ENCODE measurements at regions not wholly inside any gene's neighbourhood (a gene's known extent, or its start where the extent isn't known, plus 50 kb on each side); places are given as distances from the start of the nearest gene placed in this dataset.

GRCh38 chr2:139737659-139738058 lies 957.5 kb upstream of the NXPH2 start:
- H3K9me3 Mint-ChIP-seq (ENCODE audit: low read depth): no peaks in the 10 kb centered on the region
- no peaks in the 10 kb centered on the region for H3K36me3 Mint-ChIP-seq (ENCODE audit: insufficient read depth)
- TF ChIP-seq CTCF (IDR thresholded peaks at IDR 0.05; ENCODE audit: unreplicated experiment): no peak
- H3K27me3 Mint-ChIP-seq: no peaks in the 10 kb centered on the region
- no peaks in the 10 kb centered on the region for H3K4me1 Mint-ChIP-seq (ENCODE audit: low read depth)
- DNase-seq (ENCODE audit: low spot score, unreplicated experiment): no peak
- no peak overlapping the region for H3K27ac Mint-ChIP-seq
- no peak overlapping the region for H3K4me3 Mint-ChIP-seq (ENCODE audit: low read depth)

- no peak overlapping the region for H3K27ac Mint-ChIP-seq
- no peaks in the 10 kb centered on the region for H3K36me3 Mint-ChIP-seq (ENCODE audit: insufficient read depth)
- H3K27me3 Mint-ChIP-seq: no peaks in the 10 kb centered on the region
- H3K4me3 Mint-ChIP-seq (ENCODE audit: low read depth): no peak overlapping the region
- H3K4me1 Mint-ChIP-seq (ENCODE audit: low read depth): peaks cover 6% of the 10 kb centered on the region
- DNase-seq (ENCODE audit: low spot score, unreplicated experiment): no peak
- no peak for TF ChIP-seq CTCF (IDR thresholded peaks at IDR 0.05; ENCODE audit: unreplicated experiment)
- H3K9me3 Mint-ChIP-seq (ENCODE audit: low read depth): no peaks in the 10 kb centered on the region
Observed at GRCh38 chr2:139730197-139730596, 950.0 kb upstream of the NXPH2 start.

GRCh38 chr2:139721411-139721995 lies 941.3 kb upstream of the NXPH2 start:
- DNase-seq (ENCODE audit: low spot score, unreplicated experiment): no peak
- H3K9me3 Mint-ChIP-seq (ENCODE audit: low read depth): no peaks in the 10 kb centered on the region
- H3K27ac Mint-ChIP-seq: no peak overlapping the region
- H3K27me3 Mint-ChIP-seq: peaks cover 4% of the 10 kb centered on the region
- no peaks in the 10 kb centered on the region for H3K4me1 Mint-ChIP-seq (ENCODE audit: low read depth)
- no peak overlapping the region for H3K4me3 Mint-ChIP-seq (ENCODE audit: low read depth)
- TF ChIP-seq CTCF (IDR thresholded peaks at IDR 0.05; ENCODE audit: unreplicated experiment): no peak
- H3K36me3 Mint-ChIP-seq (ENCODE audit: insufficient read depth): no peaks in the 10 kb centered on the region

GRCh38 chr2:139720056-139720455 lies 939.9 kb upstream of the NXPH2 start:
- H3K4me3 Mint-ChIP-seq (ENCODE audit: low read depth): no peak overlapping the region
- H3K4me1 Mint-ChIP-seq (ENCODE audit: low read depth): no peaks in the 10 kb centered on the region
- H3K27me3 Mint-ChIP-seq: peaks cover 4% of the 10 kb centered on the region
- no peaks in the 10 kb centered on the region for H3K36me3 Mint-ChIP-seq (ENCODE audit: insufficient read depth)
- H3K27ac Mint-ChIP-seq: no peak overlapping the region
- TF ChIP-seq CTCF (IDR thresholded peaks at IDR 0.05; ENCODE audit: unreplicated experiment): no peak
- H3K9me3 Mint-ChIP-seq (ENCODE audit: low read depth): no peaks in the 10 kb centered on the region
- DNase-seq (ENCODE audit: low spot score, unreplicated experiment): no peak

DNA sequence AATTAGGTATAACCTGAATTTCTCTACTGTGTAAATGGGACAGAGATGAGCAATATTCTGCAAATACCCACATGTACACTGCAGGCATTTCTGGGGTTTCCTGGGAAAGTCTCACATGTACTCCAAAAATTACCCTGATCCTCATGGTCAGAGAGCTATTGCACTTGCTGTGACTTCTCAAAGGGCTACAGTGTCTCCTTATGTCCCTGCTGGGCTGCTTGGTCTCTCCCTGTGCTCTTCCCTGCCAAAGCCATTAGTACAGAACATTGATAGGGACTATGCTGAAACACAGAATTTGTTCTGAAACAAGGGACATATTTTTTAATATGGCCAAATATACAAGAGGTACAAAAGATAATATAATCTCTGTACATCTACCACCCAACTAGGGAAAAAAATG lies 924.4 kb upstream of the NXPH2 start:
- no peaks in the 10 kb centered on the region for H3K9me3 Mint-ChIP-seq (ENCODE audit: low read depth)

More for the DNA sequence above, 924.4 kb upstream of the NXPH2 start:
- no peak for TF ChIP-seq CTCF (IDR thresholded peaks at IDR 0.05; ENCODE audit: unreplicated experiment)
- DNase-seq (ENCODE audit: low spot score, unreplicated experiment): no peak
- no peak overlapping the region for H3K4me3 Mint-ChIP-seq (ENCODE audit: low read depth)
- H3K27ac Mint-ChIP-seq: no peak overlapping the region
- no peaks in the 10 kb centered on the region for H3K27me3 Mint-ChIP-seq
- H3K36me3 Mint-ChIP-seq (ENCODE audit: insufficient read depth): no peaks in the 10 kb centered on the region
- no peaks in the 10 kb centered on the region for H3K4me1 Mint-ChIP-seq (ENCODE audit: low read depth)
